ENCODE measurements at regions not wholly inside any gene's neighbourhood (a gene's known extent, or its start where the extent isn't known, plus 50 kb on each side); places are given as distances from the start of the nearest gene placed in this dataset.

DNA sequence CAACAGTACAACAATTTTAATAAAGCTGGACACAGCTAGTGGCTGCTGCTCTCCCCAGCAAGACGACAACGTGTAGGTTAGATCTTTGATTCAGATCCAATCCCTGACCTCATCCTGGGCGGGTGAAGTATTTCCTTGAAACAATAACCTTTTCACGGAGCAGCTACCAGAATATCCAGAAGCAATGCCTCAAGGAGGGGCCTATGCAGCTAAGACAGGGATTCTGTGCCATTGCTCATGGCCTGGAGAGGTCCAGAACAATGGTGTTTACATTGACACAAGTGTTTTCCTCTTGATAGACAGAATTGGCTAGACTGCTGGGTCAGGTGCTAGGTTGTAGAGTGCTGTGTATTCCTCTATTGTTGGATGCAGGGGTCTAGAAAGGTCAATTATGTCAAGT, 520.1 kb downstream of the BCL11A start (continued):
- TF ChIP-seq, protein P1, sequence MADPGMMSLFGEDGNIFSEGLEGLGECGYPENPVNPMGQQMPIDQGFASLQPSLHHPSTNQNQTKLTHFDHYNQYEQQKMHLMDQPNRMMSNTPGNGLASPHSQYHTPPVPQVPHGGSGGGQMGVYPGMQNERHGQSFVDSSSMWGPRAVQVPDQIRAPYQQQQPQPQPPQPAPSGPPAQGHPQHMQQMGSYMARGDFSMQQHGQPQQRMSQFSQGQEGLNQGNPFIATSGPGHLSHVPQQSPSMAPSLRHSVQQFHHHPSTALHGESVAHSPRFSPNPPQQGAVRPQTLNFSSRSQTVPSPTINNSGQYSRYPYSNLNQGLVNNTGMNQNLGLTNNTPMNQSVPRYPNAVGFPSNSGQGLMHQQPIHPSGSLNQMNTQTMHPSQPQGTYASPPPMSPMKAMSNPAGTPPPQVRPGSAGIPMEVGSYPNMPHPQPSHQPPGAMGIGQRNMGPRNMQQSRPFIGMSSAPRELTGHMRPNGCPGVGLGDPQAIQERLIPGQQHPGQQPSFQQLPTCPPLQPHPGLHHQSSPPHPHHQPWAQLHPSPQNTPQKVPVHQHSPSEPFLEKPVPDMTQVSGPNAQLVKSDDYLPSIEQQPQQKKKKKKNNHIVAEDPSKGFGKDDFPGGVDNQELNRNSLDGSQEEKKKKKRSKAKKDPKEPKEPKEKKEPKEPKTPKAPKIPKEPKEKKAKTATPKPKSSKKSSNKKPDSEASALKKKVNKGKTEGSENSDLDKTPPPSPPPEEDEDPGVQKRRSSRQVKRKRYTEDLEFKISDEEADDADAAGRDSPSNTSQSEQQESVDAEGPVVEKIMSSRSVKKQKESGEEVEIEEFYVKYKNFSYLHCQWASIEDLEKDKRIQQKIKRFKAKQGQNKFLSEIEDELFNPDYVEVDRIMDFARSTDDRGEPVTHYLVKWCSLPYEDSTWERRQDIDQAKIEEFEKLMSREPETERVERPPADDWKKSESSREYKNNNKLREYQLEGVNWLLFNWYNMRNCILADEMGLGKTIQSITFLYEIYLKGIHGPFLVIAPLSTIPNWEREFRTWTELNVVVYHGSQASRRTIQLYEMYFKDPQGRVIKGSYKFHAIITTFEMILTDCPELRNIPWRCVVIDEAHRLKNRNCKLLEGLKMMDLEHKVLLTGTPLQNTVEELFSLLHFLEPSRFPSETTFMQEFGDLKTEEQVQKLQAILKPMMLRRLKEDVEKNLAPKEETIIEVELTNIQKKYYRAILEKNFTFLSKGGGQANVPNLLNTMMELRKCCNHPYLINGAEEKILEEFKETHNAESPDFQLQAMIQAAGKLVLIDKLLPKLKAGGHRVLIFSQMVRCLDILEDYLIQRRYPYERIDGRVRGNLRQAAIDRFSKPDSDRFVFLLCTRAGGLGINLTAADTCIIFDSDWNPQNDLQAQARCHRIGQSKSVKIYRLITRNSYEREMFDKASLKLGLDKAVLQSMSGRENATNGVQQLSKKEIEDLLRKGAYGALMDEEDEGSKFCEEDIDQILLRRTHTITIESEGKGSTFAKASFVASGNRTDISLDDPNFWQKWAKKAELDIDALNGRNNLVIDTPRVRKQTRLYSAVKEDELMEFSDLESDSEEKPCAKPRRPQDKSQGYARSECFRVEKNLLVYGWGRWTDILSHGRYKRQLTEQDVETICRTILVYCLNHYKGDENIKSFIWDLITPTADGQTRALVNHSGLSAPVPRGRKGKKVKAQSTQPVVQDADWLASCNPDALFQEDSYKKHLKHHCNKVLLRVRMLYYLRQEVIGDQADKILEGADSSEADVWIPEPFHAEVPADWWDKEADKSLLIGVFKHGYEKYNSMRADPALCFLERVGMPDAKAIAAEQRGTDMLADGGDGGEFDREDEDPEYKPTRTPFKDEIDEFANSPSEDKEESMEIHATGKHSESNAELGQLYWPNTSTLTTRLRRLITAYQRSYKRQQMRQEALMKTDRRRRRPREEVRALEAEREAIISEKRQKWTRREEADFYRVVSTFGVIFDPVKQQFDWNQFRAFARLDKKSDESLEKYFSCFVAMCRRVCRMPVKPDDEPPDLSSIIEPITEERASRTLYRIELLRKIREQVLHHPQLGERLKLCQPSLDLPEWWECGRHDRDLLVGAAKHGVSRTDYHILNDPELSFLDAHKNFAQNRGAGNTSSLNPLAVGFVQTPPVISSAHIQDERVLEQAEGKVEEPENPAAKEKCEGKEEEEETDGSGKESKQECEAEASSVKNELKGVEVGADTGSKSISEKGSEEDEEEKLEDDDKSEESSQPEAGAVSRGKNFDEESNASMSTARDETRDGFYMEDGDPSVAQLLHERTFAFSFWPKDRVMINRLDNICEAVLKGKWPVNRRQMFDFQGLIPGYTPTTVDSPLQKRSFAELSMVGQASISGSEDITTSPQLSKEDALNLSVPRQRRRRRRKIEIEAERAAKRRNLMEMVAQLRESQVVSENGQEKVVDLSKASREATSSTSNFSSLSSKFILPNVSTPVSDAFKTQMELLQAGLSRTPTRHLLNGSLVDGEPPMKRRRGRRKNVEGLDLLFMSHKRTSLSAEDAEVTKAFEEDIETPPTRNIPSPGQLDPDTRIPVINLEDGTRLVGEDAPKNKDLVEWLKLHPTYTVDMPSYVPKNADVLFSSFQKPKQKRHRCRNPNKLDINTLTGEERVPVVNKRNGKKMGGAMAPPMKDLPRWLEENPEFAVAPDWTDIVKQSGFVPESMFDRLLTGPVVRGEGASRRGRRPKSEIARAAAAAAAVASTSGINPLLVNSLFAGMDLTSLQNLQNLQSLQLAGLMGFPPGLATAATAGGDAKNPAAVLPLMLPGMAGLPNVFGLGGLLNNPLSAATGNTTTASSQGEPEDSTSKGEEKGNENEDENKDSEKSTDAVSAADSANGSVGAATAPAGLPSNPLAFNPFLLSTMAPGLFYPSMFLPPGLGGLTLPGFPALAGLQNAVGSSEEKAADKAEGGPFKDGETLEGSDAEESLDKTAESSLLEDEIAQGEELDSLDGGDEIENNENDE (IDR thresholded peaks at IDR 0.05; ENCODE audit: insufficient replicate concordance, low read length), result no peak
- TF ChIP-seq RFX5 (IDR thresholded peaks at IDR 0.05; ENCODE audit: borderline replicate concordance, low read depth, low read length) (no peak), KDM4A (IDR thresholded peaks at IDR 0.05; ENCODE audit: low read depth, low read length, severe bottlenecking) (no peak), HDAC2 (IDR thresholded peaks at IDR 0.05; ENCODE audit: borderline replicate concordance in 1 of 2, low read depth in 2 of 2, low read length in 2 of 2) (no peak), ZNF274 (IDR thresholded peaks at IDR 0.05; ENCODE audit: borderline replicate concordance, extremely low read depth, low read length) (no peak), NRF1 (IDR thresholded peaks at IDR 0.05; ENCODE audit: low read depth, low read length) (no peak)
- TF ChIP-seq, protein P2, sequence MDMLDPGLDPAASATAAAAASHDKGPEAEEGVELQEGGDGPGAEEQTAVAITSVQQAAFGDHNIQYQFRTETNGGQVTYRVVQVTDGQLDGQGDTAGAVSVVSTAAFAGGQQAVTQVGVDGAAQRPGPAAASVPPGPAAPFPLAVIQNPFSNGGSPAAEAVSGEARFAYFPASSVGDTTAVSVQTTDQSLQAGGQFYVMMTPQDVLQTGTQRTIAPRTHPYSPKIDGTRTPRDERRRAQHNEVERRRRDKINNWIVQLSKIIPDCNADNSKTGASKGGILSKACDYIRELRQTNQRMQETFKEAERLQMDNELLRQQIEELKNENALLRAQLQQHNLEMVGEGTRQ (IDR thresholded peaks at IDR 0.05; ENCODE audit: low read length), result no peak
- TF ChIP-seq, protein P3, sequence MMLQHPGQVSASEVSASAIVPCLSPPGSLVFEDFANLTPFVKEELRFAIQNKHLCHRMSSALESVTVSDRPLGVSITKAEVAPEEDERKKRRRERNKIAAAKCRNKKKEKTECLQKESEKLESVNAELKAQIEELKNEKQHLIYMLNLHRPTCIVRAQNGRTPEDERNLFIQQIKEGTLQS (IDR thresholded peaks at IDR 0.05; ENCODE audit: insufficient read depth, low read depth, low read length), result no peak
